ENCODE measurements at regions not wholly inside any gene's neighbourhood (a gene's known extent, or its start where the extent isn't known, plus 50 kb on each side); places are given as distances from the start of the nearest gene placed in this dataset.
"Not testable (repeated sequence)": the region's sequence is repeated elsewhere in the genome, so short reads cannot be mapped to it uniquely, and the experiment has no call there.

DNA sequence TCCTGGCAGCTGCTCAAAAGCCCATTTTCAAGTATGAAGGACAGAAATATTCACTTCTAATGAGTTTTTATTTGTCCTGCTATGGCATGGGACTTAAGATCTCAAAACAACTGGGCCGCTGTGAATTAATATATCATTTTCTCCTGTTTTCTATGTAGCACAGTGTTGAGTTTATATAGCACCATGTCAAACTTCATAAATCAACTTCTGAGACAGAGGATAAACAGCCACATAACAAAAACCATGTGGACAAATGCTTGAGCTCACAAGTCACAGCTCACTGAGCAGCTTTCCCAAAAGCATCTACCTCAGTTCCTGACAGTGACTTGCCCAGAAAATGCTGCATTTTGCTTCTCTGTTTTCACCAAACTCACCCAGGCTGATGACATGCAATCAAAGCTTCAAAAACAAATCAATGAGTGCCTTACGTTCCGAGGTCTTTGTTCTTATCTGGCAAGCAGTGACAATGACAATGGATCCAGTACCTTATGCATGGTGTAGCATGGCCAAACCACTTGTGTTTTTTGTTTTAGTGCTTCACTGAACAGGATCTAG is 722.6 kb downstream of the LRRIQ3 start:
- peak; percentile 26 for DNase-seq

- DNase-seq = no peak
Measured at GRCh38 chr1:73472810-73473209, 725.2 kb downstream of the LRRIQ3 start.

DNA sequence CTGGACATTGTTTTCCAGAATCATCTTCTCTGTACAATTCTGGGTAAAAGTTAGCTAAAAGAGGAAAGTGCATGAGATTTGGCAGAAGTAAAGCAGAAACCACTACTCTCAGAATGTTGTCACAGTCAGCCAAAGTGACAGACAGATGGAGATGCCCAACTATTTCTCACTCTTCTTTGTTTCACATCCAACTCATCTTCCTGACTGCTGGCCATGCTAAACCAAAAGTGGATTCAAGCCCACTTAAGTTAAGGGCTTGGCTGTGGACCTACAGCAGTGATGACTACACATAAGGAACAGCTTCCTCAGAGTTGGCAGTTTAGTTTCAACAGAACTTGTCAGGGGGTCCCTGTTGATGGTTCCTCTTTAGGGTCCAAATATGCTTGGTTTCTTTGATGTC is 730.2 kb downstream of the LRRIQ3 start:
- no peak for DNase-seq

DNA sequence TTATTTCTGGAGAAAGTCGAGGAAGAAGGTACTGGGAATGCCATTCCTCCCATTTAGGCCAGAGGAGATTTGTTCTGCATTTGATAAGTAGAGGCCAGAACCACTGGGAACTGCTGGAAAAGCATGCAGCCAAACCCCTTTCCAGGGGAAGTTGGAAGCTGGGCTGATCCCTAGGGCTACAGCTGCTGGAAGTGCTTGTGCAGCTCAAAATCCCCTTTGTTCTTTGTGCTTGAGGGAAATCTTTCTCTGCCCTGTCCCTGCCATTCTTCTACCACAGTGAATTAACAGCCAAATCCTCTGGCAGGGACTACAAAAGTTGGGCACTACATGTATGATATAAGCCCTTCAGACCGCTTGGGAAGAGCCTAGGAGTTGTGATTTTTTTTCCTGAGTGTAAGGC is 734.1 kb downstream of the LRRIQ3 start:
- DNase-seq = no peak

- no peak for DNase-seq
Measured at GRCh38 chr1:73452522-73452921, 745.5 kb downstream of the LRRIQ3 start.

- DNase-seq = not testable (repeated sequence)
Measured at GRCh38 chr1:73450668-73451067, 747.3 kb downstream of the LRRIQ3 start.

DNA sequence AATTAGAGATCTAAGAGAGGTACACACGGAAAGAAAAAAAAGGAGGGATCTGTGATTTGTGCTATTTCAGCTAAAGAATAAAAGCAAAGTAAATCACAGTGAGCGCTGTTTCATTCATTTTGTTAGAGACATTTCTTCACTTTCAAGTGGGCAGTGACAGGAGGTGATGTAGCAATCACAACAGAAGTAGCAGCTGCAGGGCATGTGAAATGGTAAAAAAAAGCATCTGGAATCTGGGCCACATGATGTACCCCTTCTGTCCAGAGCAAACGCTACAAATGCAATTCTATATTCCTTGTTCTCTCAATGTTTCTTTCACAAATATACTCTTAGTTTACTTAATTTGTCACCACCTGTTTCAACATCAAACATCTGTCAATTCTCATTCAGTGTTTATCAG is 786.5 kb downstream of the LRRIQ3 start:
- DNase-seq = no peak

DNA sequence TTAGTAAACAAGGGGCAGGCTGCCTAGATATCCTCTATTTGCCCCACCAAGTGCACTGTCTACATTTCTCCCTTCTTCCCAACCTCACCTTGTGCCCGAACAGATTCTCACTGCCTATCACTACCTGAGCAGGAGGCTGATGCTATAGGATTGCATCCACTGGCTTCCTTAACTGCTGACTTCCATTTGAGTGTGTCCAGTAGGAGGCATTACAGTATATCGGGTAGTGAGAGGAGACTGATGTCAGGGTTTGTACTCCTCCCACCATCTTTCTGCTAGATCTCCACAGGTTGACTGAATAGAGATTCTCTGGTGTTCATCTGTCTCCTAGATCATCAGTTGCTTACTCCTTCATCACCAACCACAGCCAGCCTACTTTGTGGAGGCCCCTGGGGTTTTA is 796.3 kb downstream of the LRRIQ3 start:
- DNase-seq = no peak

- no peak for DNase-seq
Measured at GRCh38 chr1:73382966-73383365, 815.0 kb downstream of the LRRIQ3 start.

DNA sequence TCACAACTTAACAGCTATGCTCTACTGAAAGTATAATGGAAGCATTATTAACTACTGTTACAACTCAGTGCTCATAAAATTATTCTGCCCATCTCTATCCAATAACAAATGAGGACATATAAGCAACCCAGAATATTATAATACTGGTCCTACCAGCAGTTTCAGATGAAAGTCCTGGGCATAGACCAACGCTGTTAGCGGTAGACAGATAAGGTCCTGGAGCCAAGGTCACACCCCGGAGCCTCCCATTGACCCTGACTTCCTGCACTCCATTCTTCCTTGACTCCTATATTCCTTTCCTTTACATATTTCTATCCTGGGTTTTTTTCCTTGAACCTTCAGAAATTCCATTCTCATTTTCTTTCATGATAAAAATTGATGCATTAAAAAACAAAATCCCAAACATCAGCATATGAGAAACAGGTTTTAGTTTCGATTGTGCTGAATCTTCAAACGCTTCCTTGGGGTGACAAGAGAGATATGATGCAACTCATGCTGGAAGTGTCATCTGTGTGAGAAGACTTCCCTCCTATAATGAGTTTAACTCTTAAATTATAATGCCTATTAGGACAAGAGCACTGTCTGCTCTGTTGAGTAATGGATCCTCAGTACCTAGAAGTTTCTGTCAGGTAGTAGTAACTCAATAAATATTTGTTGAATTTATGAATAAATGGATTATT is 831.1 kb downstream of the LRRIQ3 start:
- no peak for DNase-seq

DNA sequence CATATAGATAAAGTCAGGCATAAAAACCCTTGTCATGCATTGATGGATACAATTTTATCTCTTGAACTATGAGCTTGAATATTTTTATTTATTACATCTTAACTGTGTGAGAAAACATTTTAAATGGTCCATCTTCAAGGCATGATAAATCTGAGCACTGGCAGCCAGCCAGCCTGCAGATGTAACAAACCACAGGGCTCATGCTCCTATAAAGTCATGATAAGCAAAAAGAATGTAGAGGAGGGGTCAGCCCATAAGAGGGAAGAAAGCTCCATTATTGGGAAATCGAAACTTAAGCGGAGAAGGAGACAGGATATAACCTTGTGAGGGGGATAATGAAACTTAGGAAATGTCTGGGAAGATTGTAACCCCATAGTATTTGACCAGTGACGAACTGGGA is 839.0 kb downstream of the LRRIQ3 start:
- DNase-seq = no peak

- no peak for DNase-seq
Measured at GRCh38 chr1:73356485-73356884, 841.5 kb downstream of the LRRIQ3 start.

GRCh38 chr1:73343947-73344346 is 854.0 kb downstream of the LRRIQ3 start:
- no peak for DNase-seq

GRCh38 chr1:73333847-73334503 is 864.0 kb downstream of the LRRIQ3 start:
- DNase-seq = no peak

GRCh38 chr1:73331726-73332125 is 866.2 kb downstream of the LRRIQ3 start:
- DNase-seq = no peak

GRCh38 chr1:73327998-73328397 is 870.0 kb downstream of the LRRIQ3 start:
- no peak for DNase-seq

- no peak for DNase-seq
Measured at GRCh38 chr1:73327180-73327793, 870.7 kb downstream of the LRRIQ3 start.

- no peak for DNase-seq
Measured at GRCh38 chr1:73326663-73327062, 871.3 kb downstream of the LRRIQ3 start.

DNA sequence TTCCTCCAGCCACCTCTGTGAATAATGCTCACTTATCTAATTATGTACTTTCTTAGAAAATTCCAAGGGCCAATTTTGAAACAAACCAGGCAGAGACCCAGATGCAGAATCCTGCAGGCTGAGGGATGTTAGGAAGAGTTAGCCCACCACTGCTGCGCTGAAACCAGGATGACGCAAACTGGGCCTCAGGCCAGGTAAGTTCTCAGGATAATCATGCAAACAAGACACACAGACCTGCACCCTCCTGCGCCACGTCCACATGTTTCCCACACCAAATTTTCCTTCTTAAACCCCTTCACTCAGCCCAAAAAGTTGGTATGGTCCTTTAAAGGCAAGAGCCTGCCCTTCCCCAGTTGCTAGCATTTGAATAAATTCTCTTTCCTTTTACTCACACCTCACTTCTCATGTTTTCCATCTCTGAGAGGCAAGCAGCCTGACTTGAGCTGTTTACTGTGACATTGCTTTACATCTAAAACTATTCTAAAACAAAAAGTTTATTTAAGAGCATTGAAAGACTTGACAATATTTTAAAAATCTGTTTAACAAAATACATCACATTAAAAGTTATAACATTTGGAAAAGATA is 887.1 kb downstream of the LRRIQ3 start:
- no peak for DNase-seq

- no peak for DNase-seq
Measured at GRCh38 chr1:73306899-73307555, 890.9 kb downstream of the LRRIQ3 start.

DNA sequence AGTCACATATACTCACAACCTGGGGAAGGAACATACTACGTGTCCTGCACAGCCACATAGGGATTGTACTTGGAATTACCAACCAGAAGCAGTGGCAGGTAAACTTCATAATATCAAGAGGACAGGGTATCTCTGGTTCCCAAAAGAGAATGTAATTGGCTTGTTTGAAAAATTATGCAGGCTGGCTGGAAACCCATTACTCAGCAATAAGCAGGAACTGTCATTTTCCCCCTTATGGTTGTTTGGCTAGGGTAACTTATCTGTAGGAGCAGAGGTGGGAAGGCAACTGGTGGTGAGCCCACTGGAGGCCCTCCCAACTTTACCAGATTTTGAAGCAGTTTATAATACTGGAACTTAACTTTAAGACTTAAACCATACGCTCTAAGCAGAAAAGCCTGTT is 924.1 kb downstream of the LRRIQ3 start:
- no peak for DNase-seq

DNA sequence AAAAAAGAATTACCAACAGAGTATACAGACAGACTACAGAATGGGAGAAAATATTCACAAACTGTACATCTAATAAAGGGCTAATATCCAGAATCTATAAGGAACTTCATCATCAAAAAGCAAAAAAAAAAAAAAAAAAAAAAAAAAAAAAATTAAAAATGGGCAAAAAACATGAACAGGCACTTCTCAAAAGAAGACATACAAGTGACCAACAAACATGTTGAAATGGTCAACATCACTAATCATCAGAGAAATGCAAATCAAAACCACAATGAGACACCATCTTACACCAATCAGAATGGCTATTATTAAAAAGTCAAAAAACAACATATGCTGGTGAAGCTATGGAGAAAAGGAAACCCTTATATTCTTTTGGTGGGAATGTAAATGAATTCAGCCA is 952.8 kb downstream of the LRRIQ3 start:
- DNase-seq = not testable (repeated sequence)

Data from renal pelvis (tissue), 1 donor.